Islet of Langerhans (tissue), 1 donor: ENCODE measurements at regions not wholly inside any gene's neighbourhood (a gene's known extent, or its start where the extent isn't known, plus 50 kb on each side); places are given as distances from the start of the nearest gene placed in this dataset.

Experiments used
- FAIRE-seq: peaks from one replicate; lab custom pipeline; 2011; peaks lifted over from hg19 to GRCh38; lab: Jason Lieb, UNC

DNA sequence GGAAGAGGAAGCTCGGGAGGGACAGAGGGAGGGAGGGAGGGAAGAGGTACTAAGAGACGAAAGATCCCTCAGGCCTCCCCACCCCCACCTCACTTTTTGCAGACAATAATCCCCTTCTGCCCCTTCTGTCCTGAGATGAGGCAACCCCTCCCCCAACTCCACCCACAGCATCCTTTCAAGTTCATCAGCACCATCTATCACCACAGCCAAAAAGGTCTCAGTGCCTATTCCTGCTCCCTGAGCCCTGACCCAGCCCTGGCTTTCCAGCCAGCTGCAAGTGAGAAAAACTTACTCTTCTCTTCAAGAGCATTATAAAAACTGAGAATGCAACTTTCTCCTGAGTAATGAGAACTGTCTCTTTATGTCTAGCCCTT, 133.2 kb upstream of the LRFN2 start:
- FAIRE-seq, result no peak

DNA sequence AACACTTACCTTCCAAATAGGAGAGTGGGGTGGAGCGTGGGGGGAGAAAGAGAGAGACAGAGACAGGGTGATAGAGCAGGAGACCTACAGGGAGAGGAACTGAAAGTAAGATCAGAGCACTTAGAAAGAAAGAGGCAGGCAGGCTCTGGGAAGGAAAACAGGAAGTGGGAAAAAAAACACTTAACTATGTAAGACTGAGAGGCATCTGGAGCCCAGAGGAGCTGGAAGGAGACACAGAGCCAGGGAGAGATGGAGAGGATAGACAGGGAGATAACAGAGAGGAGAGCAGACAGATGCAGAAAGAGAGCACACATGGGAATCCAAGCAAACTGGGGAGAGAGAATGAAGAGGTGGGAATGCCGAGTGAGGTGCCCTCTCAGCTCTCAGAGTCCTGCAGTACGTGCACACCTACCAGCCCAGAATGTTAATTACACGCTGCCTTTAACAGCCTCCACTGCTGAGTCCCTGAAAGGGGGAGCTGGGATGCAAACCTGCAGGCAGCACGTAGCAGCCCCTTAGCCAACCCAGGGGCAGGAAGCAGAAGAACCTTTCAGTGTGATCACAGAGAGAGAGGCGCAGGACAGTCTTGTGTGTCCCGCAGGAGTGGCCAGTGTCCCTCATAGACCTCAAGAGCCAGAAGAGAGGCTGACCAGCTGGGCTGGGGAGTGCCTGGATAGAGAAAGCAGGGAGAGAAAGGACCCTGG, 132.7 kb upstream of the LRFN2 start:
- no peak for FAIRE-seq

DNA sequence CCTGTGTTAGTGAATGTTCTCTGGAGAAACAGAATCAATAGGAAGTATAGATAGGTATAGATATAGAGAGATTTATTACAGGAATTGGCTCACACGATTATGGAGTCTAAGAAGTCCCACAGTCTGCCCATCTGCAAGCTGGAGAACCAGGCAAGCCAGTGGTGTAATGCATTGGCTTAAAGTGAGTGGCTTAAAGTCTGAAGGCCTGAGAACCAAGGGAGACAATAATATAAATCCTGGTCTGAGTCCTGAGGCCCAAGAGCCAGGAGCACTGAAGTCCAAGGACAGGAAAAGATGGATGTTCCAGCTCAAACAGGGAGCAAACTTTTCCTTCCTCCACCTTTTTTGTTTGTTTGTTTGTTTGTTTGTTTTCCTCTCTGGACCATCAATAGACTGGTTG, 131.2 kb upstream of the LRFN2 start:
- FAIRE-seq, result no peak

DNA sequence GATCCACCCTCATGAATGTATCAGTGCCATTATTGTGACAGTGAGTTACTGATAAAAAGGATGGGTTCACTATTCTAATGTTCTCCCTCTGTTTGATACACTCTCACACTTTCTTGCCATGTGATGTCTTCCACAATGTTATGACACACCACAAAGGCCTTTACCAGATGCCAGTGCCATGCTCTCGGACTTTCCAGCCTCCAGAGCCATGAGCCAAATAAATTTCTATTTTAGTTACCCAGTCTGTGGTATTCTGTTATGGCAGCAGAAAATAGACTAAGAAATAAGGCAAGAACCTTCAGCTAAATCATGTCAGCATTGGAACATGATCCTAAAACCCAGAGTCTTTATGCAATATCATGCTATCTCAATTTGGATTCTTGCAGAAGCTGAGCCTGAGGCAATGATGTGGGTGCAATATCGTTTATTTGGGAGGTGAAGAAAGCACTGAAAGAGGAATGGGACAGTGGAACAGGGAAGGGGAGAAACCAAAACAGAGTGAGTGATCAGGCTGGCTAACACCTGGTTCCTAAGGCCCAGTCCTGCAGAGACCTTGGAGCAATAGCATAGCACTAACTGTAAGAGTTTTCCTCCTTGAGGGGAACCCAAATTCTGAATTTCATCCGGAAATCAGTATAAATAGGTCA, 130.4 kb upstream of the LRFN2 start:
- no peak for FAIRE-seq

DNA sequence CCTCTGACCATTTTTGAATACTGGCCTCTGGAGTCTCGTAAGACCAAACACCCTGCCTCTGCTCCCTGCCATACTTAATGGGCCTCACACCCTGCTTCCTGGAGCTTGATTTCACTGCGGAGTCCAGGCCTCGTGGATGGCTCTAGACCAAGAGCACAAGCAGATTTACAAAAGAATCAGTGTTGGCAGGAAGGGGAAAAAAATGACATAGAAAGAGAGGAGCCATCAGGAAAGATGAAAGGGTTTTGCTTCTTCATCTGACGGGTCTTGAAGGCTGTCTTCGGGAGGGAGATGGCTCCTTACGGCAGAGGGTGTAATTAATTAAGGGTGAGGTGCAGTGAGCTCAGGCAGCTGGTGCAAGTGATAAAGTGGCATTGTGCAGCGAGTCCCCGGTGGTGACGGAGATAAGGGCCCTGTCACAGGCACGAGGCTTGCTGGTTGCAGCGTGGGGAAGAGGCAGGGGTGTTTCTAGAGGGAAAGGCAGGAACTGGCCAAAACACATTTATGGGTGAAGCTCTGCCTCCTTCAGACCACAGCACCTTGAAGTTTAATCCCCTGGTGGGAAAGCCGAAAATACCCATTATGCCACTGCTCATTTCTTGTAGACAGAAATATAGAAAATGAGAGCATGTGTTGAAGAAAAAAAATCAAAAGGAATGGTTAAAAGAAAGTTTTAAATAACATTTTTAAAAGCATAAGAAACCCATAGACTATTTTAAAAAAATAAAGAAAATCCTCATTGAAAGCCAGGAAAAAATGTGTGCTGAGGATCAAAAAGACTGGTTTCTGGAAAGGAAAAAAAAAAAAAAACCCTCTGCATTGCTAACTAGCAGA, 128.6 kb upstream of the LRFN2 start:
- FAIRE-seq, result no peak

DNA sequence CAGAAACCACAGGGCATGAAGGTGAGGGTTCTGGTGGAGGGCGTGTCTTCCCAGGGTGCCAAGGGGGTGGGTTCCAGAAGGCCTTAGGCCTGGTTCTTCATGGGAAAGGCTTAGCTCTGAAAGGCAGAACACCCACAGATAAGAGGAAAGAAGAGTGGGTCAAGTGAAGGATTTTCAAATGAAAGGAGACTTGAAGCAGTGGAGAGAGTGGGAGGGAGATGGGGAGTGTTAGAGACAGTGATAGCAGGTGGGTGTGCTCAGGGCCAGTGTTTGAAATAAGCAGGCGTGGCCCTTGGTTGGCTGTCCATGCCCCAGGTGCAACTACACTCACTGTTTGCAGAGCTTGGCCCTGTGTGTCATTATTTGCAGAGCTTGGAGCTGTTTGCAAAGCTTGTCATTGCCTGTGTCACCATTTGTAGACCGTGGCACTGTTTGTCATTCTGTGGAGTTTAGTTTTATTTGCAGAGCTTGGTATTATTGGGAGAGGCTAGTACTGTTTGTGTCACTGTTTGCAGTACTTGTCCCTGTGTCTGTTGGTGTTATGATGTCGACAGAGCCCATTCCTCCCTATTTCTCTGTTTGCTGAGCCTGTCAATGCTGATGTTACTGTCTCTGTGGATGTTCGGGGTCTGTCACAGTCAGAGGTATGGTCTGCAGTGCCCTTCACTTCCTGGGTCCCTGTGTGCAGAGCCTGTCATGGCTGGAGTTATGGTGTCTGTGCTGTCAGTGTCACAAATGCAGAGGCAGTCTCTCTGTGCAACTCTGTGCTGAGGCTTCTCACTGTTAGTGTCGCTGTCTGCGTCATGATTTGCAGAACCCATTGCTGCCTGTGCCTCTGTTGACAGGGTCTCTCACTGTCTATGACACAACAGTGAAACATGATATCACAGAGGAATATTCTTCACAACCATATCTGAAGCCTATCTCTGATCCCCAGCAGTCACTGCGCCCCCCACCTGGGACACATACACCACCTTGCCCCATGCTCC, 127.7 kb upstream of the LRFN2 start:
- no peak for FAIRE-seq

DNA sequence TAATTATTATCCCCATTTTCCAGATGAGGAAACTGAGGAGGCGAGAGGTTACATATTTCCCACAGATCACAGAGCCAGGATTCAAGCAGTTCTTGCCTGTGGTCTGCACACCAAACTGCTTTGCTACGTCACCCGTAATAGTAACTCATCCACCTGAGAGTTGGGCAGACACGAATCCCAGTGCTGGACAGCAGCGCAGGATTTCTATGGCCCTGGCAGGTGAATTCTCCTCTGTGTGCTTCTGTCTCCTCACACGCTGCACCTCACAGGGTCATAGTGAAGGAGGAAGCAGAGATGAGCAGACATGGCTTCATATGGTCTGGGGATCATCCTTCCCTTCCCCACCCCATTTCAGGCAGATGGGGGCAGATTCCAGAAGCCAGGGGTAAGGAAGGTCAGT, 127.0 kb upstream of the LRFN2 start:
- FAIRE-seq, result no peak

DNA sequence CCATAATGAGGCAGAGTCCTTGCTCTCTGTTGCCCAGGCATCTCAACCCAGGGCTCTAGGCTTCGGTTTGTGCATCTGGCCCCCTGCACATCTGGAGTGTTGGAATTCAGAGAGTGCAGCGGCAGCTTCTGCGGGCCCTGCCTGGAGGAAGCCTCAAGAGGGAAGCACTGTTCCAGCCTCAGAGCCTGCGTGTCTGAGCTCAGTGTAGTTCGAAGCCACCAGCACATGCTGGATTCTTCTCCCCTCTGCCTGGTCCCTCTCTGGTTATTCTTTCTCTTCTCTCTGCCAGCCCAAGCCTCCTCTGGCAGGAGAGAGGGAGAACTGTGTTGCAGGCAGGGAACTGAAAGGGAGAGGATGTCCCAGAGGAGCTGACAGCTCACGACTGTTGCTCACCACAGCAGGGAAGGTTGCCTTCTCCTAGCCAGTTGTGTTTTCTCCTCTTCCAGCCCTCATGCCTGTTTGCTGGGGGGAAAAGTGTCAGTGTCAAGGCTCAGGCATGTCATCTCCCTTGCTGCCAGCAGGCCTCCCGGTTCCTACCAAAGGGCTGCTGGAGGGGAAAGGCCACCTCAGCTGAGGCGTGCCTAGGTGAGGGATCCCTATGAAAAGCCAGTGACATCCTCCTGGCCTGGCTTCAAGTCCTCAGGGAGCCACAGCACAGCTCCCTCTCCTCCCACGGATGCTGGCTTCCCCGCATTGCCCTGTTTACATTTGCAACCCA, 126.0 kb upstream of the LRFN2 start:
- no peak for FAIRE-seq

DNA sequence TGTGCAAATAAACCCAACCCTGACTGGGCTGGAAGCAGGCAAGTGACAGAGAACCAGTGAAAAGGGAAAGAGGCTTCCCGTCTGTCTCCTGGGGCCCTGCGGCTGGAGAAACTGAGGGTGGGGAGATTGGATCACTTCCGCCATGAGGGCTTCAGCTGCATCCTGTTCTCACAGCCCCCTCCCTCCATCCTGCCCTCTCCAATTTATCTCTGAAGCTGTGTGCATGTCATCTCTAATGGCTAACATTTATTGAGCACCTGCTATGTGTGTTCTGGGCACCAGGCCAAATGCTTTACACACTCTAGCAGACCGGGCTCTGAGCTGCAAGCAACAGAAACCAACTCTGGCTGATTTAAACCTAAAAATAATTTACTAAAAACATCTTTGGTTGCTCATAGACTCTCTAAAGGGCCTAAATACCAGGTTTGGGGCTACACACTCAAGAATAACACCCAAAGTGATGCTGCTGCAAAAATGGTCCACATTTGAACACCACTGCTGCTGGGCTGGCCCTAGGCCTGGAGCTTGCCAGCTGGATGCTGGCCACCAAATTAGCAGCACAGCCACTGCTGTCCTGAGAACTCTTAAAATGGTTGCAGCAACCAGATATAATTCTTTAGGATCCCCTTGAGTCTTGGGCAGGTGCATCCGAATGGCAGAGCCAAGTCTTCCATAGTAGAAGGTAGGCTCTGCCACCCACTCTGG, 123.6 kb upstream of the LRFN2 start:
- FAIRE-seq, result no peak

DNA sequence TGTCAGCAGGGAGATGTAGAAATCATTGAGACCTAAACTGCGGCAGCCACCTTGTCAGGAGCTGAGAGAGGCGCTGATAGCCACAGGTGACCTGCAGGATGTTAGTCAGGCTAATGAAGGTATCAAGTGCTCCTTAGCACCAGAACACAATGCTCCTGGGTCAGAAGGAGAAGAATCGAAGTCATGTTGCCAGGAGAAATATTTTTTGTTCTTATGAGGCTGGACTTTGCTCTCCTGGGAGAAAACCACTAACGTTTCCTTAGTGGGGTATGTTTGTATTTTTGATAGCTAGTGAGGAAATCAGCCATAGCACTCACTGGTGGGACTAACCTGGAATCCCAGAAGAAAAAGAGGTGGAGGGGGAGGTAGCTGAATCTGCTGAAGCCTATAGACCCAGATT, 120.9 kb upstream of the LRFN2 start:
- FAIRE-seq, result no peak

DNA sequence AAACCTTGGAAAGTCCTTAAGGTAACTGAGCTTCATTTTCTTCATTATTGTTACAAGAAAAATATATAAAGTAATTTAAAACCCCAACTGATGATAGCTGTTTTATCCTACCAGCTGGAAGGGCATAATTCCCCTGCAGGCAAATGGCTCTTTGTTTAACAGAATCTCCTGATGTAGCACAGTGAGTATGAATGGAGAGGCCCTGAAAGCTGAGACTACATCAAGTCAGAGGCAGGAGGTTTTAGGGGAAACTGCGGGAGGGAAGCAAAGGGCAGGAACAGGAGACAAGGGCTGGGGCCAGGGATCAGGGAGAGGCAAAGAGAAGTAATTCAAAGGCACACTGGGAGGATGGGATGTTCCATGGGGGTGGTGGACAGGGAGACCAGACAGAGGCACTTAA, 119.0 kb upstream of the LRFN2 start:
- no peak for FAIRE-seq

DNA sequence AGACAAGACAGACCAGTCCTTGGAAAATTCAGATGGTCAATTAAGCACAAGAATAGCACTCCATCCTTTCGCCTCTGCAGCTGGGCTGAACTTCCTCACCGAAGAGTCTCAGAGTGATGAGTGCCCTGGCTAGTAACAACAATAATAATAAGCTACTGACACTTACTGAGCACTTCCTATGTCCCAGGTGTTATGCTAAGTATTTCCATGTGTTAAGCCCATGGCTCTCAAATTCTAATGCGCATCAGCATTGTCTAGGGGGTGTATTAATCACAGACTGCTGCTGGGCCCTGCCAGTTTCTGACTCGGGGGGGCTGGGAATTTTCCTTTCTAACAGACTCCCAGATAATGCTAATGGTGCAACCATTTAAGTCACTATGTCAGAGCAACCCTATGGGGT, 118.2 kb upstream of the LRFN2 start:
- FAIRE-seq, result no peak

DNA sequence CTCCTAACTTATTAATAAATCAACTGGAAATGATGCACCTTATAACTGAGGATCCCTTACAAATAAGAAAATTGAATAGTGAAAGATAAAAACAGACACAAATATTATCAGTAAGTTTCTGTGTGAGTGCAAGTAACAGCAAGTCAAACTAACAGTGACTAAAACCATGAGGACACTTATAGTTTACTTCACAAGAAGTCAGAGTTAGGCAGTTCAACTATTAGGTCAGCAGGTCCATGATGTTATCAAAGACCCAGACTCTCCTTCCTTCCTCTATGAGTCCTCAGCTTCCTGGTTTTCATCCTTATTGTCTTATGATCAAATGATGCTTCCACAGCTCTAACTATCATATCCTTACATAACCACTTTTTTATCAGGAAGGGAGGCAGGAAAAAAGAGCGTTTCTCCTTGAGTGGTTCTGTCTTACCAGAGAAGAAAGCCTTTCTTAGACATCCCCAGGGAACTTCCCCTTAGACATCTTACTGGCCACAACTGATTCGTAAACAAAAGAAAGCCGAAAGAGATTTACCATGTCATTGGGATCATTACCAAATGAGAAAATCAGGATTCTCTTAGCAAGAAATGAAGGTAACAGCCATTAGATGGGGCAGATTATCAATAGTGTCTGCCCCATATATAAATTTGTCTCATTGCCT, 114.3 kb upstream of the LRFN2 start:
- no peak for FAIRE-seq

DNA sequence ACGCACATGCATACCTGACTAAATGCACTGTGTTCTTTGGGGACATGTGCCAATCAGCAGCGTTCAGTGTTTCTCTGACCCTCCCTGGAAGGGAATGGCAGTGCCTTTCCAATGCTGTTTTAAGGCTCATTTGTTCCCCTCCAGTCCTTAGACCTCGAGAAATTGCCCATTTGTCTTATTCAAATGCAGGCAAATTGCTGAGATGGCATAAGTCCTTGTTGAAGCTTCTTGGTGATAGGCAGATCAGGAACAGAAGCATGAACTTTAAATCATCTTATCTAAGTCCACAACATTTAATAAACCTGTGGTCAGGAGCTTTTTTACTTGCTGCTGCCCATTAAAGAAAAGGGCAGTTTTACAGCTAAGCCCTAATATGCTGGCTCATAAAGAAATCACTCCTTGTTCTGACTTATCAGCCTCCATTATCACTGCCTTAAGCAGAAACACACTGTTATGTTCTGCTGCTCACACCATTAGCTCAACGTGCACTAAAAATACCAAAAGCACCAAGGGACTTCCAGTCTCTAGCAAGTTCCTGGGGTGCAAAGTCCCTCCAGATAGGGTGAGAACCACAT, 112.9 kb upstream of the LRFN2 start:
- FAIRE-seq, result no peak

DNA sequence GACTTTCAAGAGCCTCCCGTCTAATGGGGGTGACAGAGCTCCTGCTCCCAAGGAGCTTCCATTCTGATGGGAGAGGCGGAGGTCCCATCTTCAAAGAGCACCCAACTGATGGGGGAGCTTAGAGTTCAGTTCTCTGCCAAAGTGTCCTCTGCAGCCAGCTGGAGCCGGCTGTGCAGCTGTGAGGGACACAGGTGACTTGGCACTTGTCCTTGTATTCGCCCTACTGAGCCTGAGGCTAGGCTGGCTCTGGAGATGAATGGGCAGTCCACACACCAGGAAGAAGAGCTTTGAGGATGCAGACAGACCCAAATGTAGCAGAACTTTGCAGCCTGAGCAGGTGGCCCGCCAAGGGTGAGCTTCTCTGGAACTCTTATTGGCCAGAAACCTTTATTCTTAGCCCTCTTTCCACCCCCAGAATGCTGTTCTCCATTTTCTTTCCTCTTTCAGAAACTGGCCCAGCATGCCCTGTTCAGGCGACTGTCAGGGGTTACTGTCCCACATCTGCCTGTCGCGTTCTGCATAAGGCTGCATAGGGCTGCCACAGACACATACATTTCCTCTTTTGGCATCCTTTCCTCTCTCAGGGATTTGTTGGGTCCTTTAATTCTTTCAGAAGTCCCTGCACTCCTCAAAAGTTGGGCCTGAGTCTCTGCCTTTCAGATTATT, 108.7 kb upstream of the LRFN2 start:
- FAIRE-seq, result no peak

DNA sequence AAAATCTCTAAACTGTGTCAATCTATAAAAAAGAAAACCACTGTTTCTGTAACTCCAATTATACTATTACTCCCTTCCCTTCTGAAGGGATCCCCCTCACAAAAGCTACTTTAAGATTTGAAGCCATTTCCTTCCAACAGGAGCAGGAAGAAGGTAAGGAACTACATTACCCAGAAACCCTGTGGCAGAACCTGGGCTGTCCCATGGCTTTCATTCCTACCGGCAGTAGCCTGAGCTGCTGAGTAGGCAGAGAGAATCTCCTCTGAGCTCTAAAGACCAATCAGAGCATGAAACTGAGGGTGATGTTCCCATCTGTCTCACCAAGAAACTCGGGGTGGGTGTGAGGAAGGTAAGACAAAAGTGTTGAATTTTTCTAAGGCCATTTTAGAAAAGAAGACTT, 108.0 kb upstream of the LRFN2 start:
- FAIRE-seq, result no peak

DNA sequence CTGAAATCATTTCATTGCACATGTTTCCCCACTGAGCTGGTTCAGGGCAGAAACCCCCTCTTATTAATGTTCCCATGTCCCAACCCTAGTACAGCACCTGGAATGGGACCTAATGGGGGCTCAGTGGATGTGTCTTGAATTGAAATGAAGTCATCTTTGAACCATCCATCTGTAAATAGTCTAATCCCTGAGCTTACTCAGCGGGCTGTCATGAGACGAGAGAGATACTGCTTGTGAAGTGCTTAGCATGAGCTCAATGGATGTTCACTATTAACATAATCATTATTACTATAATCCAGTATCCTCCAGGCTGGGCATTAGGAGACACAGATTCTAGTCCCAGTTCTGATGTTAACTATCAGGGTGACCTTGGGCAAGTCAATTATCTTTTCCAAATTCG, 106.6 kb upstream of the LRFN2 start:
- no peak for FAIRE-seq

DNA sequence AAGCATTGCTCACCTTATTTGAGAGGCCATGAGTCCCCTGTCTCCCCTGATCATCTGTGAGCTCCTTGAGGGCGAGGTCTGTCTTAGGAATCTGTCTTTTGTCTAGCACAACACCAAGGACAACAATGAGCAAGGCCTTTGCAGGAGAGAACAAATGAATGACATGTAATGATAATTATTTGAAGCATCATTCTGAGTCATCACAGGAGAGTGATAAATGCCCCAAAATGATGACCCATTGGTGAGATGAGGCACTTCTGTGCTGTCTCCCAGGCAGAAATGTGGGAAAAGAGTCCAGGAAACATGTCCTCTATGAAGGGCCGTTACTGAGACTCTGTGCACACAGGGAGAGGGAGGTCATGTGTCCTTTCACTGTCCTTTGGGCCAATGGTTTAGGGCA, 105.2 kb upstream of the LRFN2 start:
- no peak for FAIRE-seq

DNA sequence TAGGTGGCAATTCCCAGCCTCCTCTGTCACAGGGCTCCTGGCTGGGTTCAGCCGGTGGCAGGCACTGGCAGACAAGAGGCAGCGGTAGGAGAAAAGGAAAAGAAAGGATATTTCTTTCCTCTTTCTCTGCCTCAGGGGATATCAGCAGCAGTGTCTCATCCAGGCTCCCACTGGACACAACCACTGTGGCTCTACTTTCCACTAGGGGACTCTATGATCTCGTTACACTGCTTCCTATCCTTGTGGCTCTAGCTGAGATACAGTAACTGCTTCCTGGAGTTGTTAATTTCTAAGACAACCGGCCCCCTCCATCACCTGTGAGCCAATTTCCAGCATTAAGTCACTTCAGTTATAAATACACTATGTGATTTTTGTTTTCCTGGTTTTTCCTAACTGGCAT, 102.0 kb upstream of the LRFN2 start:
- FAIRE-seq, result no peak
